IPS-18a (cell line): ENCODE measurements at regions not wholly inside any gene's neighbourhood (a gene's known extent, or its start where the extent isn't known, plus 50 kb on each side); places are given as distances from the start of the nearest gene placed in this dataset.

Experiments used
- H3K27ac ChIP-seq: one replicate; pipeline ENCODE4 v1.5.1; 2013; ENCODE audit warnings: low read length
- H3K27me3 ChIP-seq: one replicate; pipeline ENCODE4 v1.6.1; 2013; ENCODE audit warnings: mild to moderate bottlenecking, low read length; ENCODE audit not compliant: control insufficient read depth, insufficient read depth
- H3K36me3 ChIP-seq: one replicate; pipeline ENCODE4 v1.6.1; 2013; ENCODE audit warnings: low read depth, low read length; ENCODE audit not compliant: control insufficient read depth
- H3K4me1 ChIP-seq: one replicate; pipeline ENCODE4 v1.6.1; 2013; ENCODE audit warnings: low read depth, low read length; ENCODE audit not compliant: control insufficient read depth
- H3K4me3 ChIP-seq: one replicate; pipeline ENCODE4 v1.5.1; 2013; ENCODE audit warnings: low read length
- H3K9ac ChIP-seq: one replicate; pipeline ENCODE4 v1.6.1; 2013; ENCODE audit warnings: mild to moderate bottlenecking, low read length, moderate library complexity
- H3K9me3 ChIP-seq: one replicate; pipeline ENCODE4 v1.6.1; 2013; ENCODE audit warnings: low read depth, low read length; ENCODE audit not compliant: control insufficient read depth

DNA sequence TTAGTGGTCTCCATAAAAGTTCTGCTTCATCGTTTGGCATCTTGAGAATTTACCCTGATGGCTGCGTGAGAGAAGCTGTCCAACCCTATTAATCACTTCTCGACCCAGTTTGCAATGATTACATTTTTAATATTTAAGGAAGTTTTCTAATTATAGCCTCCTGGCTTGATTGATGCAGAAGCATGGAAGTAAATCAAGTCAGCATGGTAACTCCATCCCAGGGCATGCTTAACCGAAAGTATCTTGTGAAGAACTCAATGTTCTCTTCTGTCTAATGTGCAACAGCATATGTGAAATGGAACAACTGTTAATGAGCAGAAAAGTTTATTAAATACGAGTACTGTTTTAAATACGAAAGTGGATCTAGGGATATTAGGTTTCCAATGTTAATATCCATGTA lies 278.9 kb upstream of the CD180 start:
- no peak overlapping the region for H3K27ac ChIP-seq
- no peaks in the 10 kb centered on the region for H3K27me3 ChIP-seq
- H3K36me3 ChIP-seq, result no peaks in the 10 kb centered on the region
- H3K4me3 ChIP-seq, result no peak overlapping the region
- H3K4me1 ChIP-seq, result no peaks in the 10 kb centered on the region
- H3K9me3 ChIP-seq, result no peaks in the 10 kb centered on the region
- H3K9ac ChIP-seq, result no peak overlapping the region

DNA sequence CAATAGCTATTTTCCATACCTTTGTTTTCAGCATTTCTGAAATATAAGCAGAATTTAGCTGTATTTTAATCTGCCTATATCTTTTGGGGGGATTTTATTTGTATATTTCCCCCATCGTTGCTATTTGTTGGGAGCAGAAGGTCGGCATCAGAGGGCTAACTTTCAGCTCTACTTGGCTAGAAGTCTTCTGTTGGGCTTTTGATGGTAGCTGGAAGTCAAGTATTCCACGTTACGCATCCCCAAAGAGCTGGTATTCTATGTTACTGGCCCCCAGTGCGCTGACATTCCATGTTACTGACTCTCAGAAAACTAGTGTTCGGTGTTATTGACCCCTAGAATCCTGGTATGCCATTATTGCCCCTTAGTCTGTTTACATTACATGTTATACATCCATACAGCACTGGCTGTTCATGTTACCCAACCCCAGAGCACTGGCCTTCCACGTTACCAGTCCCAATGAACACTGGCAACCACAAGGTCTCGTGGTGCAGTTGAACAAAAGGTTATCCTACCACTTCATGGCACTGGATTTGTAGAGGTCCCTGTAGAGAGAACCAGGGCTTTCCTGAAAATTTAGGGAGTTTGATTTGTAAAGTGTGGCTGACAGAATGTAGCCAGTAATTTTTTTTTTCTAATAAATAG lies 278.1 kb upstream of the CD180 start:
- no peak overlapping the region for H3K4me3 ChIP-seq
- no peak overlapping the region for H3K9ac ChIP-seq
- no peaks in the 10 kb centered on the region for H3K27me3 ChIP-seq
- no peaks in the 10 kb centered on the region for H3K36me3 ChIP-seq
- H3K9me3 ChIP-seq, result no peaks in the 10 kb centered on the region
- no peak overlapping the region for H3K27ac ChIP-seq
- H3K4me1 ChIP-seq, result no peaks in the 10 kb centered on the region

DNA sequence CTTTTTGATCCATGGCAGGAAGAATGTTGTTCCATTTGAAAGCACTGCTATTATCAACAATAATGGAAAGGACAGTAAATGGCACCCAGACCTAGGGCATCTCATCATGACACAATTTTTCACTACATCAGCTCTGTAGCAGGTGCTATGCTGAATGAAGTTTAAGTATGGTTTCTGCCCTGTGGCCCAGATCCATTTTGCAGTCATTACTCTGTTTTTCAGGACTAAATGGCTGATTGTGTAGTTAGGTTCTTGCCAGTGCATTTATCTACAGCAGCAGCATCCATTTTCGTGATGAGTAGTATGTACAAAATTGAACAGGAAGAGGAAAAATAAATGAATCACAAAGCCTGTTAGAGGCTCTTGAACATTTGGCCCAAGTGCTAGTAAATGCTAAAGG lies 270.5 kb upstream of the CD180 start:
- Histone ChIP-seq H3K36me3 (no peaks in the 10 kb centered on the region), H3K4me1 (no peaks in the 10 kb centered on the region), H3K27ac (no peak overlapping the region), H3K9me3 (no peaks in the 10 kb centered on the region), H3K27me3 (no peaks in the 10 kb centered on the region), H3K9ac (no peak overlapping the region), H3K4me3 (no peak overlapping the region)

DNA sequence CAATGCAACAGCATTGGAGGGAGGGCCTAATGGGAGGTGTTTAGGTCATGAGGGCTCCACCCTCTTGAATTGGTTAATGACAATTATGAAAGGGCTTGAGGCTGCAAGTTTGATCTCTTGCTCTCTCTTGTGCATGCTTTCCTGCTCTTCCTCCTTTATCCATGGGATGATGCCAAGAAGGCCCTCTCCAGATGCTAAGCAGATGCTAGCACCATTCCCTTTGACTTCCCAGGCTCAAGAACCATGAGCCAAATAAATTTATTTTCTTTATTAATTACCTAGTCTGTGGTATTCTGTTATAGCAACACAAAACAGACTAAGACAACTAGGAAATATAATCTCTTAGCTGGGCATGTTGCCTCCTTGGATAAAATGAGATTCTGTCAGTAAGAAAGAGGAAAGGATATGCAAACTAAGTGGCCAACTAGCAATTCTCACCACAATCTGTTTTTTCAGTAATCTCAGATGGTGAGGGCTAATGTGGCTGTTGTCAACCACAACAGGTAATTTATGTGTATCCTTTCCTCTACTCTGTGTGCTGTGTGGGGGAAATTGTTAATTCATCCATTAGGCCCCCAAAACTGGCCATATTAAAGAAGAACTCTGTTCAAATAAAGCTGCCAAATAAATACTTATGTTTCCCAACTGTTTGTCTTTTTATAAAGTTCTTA lies 269.1 kb upstream of the CD180 start:
- H3K4me1 ChIP-seq, result no peaks in the 10 kb centered on the region

DNA sequence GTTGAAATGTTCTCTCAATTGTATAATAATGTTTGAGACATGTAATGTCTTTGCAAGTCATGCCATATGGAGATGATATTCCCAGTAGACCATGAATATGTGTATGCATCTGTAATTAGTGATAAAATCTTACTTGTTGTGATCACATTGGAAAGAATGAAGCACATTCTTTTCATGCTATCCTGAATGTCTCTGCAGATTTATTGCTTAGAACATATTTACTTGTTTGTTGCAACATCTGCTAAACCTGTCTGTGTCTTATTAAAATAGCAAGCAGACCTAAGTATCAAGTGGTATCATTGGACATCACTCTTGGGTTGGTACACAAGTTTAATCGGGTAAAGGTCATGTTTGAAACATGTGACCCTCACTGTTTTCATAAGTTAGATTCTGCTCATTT lies 265.5 kb upstream of the CD180 start:
- H3K9ac ChIP-seq, result no peak overlapping the region
- no peaks in the 10 kb centered on the region for H3K36me3 ChIP-seq
- H3K27ac ChIP-seq, result no peak overlapping the region
- H3K9me3 ChIP-seq, result no peaks in the 10 kb centered on the region
- H3K27me3 ChIP-seq, result no peaks in the 10 kb centered on the region
- no peaks in the 10 kb centered on the region for H3K4me1 ChIP-seq
- no peak overlapping the region for H3K4me3 ChIP-seq

More for the DNA sequence above, 269.1 kb upstream of the CD180 start:
- Histone ChIP-seq H3K9ac (no peak overlapping the region), H3K27ac (no peak overlapping the region), H3K9me3 (no peaks in the 10 kb centered on the region), H3K4me3 (no peak overlapping the region), H3K36me3 (no peaks in the 10 kb centered on the region), H3K27me3 (no peaks in the 10 kb centered on the region)

DNA sequence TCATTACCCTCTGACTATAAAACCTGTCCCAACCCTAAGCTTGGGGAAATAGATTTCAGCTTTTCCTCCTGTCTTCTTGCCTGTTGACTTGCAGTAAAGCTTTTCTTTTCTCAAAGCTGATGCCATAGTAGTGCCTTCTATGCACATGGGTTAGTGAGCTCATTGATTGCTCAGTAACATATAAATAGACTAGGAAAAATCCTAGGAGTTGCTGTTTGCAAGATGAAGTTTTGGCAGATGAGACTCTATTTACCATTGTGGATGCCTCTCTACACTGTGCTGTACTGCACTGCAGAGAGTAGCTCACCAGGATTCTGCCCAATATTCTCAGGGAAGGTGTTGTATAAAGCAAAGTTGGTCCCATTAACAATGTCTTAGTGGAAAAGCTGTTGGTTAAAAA lies 262.7 kb upstream of the CD180 start:
- no peaks in the 10 kb centered on the region for H3K27me3 ChIP-seq
- no peak overlapping the region for H3K27ac ChIP-seq
- H3K4me1 ChIP-seq, result no peaks in the 10 kb centered on the region
- H3K4me3 ChIP-seq, result no peak overlapping the region
- H3K9me3 ChIP-seq, result no peaks in the 10 kb centered on the region
- H3K36me3 ChIP-seq, result no peaks in the 10 kb centered on the region
- H3K9ac ChIP-seq, result no peak overlapping the region

DNA sequence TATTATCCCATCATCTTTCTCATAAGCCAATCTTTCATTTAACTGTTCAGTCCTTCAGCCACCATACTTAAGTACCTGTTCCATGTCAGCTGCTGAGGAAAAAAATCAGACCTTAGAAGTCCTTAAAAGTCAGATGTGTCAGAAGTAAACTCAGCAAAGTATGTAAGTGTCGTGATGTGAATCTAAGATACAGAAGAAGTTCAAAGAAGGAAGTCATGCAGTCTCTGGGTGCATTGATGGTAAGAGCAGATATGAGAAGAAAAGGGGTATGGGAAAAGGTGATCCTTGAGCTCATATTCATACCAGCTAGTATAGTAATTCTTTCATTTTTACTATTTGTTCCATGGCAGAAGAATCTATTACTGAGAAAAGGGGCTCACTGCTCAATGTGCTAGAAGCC lies 259.4 kb upstream of the CD180 start:
- Histone ChIP-seq H3K27ac (no peak overlapping the region), H3K4me1 (no peaks in the 10 kb centered on the region), H3K27me3 (no peaks in the 10 kb centered on the region), H3K9me3 (no peaks in the 10 kb centered on the region), H3K4me3 (no peak overlapping the region), H3K9ac (no peak overlapping the region), H3K36me3 (no peaks in the 10 kb centered on the region)

DNA sequence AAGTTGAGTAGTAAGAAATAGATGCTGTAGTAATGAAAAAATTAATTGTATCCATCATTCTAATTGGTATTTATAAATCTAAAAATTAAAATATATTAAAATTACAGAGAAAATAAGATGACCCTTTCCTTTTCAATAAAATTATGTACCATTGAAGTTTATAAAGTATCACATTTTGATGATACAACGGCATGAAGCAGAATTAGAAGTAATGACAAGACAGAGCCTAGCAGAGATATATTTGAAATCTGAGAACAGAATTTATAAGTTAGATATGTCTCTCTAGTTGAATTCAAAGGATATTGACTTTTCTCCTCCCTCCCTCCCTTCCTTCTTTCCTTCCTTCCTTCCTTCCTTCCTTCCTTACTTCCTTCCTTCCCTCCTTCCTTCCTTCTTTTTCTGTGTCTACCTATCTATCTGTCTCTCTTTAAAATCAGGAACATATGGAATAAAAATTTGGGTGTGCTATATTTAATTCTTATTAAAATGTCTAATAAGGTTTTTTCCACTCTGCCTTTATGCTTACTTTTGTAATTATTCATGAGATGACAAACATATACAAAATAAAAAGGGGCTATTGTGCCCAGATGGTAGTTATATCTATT lies 258.5 kb upstream of the CD180 start:
- Histone ChIP-seq H3K4me1 (no peaks in the 10 kb centered on the region), H3K36me3 (no peaks in the 10 kb centered on the region), H3K4me3 (no peak overlapping the region), H3K9me3 (no peaks in the 10 kb centered on the region), H3K27ac (no peak overlapping the region), H3K27me3 (no peaks in the 10 kb centered on the region), H3K9ac (no peak overlapping the region)

DNA sequence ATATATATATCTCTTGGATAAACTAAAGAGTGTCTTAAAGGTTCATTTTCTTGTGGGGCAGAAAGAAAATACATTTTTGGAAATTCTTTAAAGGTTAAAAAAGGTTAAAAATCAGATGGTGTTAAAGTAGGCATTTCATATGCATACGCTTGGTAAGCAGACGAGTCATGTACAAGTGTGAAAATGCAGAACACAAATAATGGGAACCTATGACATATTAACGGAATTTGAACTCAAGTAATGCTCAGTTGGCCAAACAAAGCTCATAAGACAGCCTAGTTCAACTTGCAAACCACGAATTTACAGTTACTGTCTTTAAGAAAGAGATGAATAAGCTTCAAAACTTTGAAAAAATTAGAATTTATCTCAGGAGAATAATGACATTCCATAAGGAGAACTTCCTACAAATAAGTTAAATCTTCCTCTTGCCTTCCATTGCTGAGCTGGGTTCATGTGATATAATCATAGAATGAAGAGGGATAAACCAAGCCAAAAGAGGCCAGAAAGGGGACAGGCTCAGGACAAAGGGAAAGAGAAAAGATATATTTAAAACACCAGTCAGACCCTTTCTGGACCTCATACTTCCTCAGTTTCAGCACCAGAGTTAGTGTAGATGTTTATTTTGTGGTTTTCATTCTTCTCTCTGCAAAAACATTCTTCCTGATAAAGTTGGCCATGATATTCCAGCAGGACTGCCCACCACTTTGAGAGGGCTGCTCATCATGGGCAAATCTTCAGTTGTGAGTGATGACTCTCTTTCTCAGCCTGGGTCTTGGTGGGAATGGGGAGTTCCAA lies 256.7 kb upstream of the CD180 start:
- Histone ChIP-seq H3K27ac (no peak overlapping the region), H3K9me3 (no peaks in the 10 kb centered on the region), H3K9ac (no peak overlapping the region), H3K4me3 (no peak overlapping the region), H3K36me3 (no peaks in the 10 kb centered on the region), H3K4me1 (no peaks in the 10 kb centered on the region), H3K27me3 (no peaks in the 10 kb centered on the region)

DNA sequence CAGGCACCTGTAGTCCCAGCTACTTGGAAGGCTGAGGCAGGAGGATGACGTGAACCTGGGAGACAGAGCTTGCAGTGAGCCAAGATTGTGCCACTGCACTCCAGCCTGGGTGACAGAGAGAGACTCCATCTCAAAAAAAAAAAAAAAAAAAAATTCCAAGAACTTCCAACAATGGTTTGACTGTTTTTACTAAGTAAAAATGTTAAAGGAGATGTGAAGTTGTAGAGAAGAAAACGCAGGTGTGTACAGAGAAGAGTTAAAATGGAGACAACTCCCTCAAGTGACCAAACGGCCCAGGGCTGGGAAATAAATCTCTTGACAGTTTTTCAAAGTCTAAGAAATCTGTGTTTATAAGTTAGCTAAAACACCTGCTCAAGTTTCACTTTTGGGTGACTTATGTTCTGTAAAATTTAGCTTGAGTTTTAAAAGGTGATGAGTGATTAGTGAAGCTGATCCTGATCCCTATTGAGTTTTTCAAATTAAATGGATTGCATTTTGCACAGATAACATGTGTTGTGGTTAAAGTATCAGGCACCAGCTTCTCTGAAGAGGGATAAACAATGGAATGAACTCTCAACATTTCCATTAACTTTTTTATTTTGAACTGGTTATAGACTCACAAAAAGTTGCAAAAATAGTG lies 255.2 kb upstream of the CD180 start:
- H3K27me3 ChIP-seq, result no peaks in the 10 kb centered on the region
- no peaks in the 10 kb centered on the region for H3K4me1 ChIP-seq
- no peak overlapping the region for H3K9ac ChIP-seq
- H3K4me3 ChIP-seq, result no peak overlapping the region
- no peaks in the 10 kb centered on the region for H3K36me3 ChIP-seq
- H3K9me3 ChIP-seq, result no peaks in the 10 kb centered on the region
- no peak overlapping the region for H3K27ac ChIP-seq

DNA sequence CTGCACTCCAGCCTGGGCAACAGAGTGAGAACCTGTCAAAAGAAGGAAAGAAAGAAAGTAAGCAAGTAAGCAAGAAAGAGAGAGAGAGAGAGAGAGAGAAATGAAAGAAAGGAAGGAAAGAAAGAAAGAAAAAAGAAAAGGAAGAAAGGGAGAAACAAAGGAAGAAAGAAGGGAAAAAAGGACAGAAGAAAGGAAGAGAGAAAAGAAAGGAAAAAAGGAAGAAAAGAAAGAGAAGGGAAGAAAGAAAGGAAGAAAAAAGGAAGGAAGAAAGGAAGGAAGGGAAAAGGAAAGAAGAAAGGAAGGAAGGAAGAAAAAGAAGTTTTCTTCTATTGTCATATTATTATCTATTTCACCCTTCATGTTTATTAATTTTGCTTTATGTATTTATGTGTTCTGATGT lies 251.1 kb upstream of the CD180 start:
- Histone ChIP-seq H3K4me3 (no peak overlapping the region), H3K9ac (no peak overlapping the region), H3K9me3 (no peaks in the 10 kb centered on the region), H3K4me1 (no peaks in the 10 kb centered on the region), H3K27ac (no peak overlapping the region), H3K36me3 (no peaks in the 10 kb centered on the region), H3K27me3 (no peaks in the 10 kb centered on the region)
